Osteocyte (in vitro differentiated cells): ENCODE measurements at regions not wholly inside any gene's neighbourhood (a gene's known extent, or its start where the extent isn't known, plus 50 kb on each side); places are given as distances from the start of the nearest gene placed in this dataset.

Source experiments
- DNase-seq: peaks from one replicate; pipeline ENCODE4 v3.0.0; 2021; ENCODE audit warnings: mixed read lengths; ENCODE audit not compliant: unreplicated experiment; ENCODE audit errors: extremely low spot score
- H3K27ac Mint-ChIP-seq: one replicate; pipeline ENCODE4 v1.8.0; 2021; ENCODE audit warnings: mild to moderate bottlenecking, mixed read lengths; ENCODE audit not compliant: unreplicated experiment
- H3K27me3 Mint-ChIP-seq: one replicate; pipeline ENCODE4 v1.8.0; 2021; ENCODE audit warnings: mixed read lengths; ENCODE audit not compliant: unreplicated experiment
- H3K36me3 Mint-ChIP-seq: one replicate; pipeline ENCODE4 v1.8.0; 2021; ENCODE audit warnings: mixed read lengths; ENCODE audit not compliant: unreplicated experiment
- H3K4me1 Mint-ChIP-seq: one replicate; pipeline ENCODE4 v1.8.0; 2021; ENCODE audit warnings: mixed read lengths; ENCODE audit not compliant: unreplicated experiment
- H3K4me3 Mint-ChIP-seq: one replicate; pipeline ENCODE4 v1.8.0; 2021; ENCODE audit warnings: mild to moderate bottlenecking, moderate library complexity, mixed read lengths; ENCODE audit not compliant: unreplicated experiment
- H3K9me3 Mint-ChIP-seq: one replicate; pipeline ENCODE4 v1.8.0; 2021; ENCODE audit warnings: mixed read lengths; ENCODE audit not compliant: unreplicated experiment
- CTCF ChIP-seq: fragments of 200-600 bp; sonication (generic); IDR thresholded peaks from 2 replicates; pipeline ENCODE4 v1.5.0; 2021; ENCODE audit warnings: antibody characterized with exemption, mild to moderate bottlenecking, moderate library complexity

DNA sequence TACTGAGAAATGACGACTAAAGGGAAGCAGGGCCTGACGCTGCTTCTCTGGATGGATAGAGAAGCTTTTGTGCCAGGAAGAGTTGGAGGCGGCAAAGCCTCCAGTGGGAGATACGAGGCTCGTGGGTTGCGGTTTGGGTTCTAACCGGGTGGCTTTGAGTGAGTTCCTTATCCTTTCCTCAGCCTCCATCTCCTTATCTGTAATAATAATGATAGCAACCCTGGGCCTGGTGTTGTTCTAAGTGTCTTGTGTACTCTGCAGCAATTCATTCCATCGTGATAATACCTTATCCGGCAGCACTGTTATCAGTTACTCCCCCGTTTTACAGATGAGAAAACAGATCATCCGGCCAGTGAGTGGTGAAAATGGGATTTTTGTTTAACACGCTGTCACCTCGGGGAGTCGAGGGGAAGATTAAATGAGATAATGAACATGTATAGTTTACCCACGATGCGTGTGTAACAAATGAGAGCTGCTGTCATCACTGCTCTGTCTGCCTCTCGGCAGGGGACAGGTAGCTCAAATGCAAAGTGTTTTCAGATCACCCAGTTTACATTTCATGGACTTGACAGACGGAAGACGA lies 52.0 kb upstream of the LHX1 start:
- H3K4me1 Mint-ChIP-seq = no peaks in the 10 kb centered on the region
- H3K27me3 Mint-ChIP-seq = peaks cover 52% of the 10 kb centered on the region
- no peak for DNase-seq
- TF ChIP-seq CTCF = no peak
- no peak overlapping the region for H3K4me3 Mint-ChIP-seq
- no peak overlapping the region for H3K27ac Mint-ChIP-seq
- no peaks in the 10 kb centered on the region for H3K36me3 Mint-ChIP-seq
- H3K9me3 Mint-ChIP-seq = peaks cover 8% of the 10 kb centered on the region

DNA sequence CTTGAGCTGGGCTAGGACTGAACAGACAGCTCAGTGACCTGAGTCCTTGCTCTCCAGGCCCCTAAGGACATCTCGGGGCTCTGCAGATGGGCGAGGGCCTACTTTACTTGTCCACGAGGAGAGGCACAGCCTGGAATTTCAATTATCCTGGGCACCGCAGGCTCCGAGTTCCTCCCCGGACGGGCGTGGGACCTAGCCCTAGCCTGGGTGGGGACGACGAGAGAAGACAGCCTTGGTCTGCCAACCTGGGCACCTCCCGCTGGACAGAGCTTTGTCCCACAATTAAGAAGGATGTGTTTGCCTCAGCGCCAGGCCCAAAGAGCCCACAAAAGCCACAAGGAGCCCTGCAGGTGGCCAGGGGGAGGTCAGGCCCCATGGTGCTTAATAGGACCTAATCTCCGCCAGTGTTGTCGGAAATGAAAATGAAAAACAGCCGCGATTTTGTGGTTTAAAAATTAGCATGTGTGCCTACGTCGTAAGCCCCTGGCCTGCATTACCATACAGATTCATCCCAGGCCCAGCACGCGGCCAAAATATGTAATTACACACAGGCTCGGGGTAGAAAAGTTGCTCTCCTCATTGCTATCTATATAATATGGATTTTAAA lies 51.4 kb upstream of the LHX1 start:
- Mint-ChIP-seq H3K4me1 (no peaks in the 10 kb centered on the region), H3K9me3 (peaks cover 6% of the 10 kb centered on the region), H3K4me3 (no peak overlapping the region), H3K27ac (no peak overlapping the region), H3K27me3 (peaks cover 53% of the 10 kb centered on the region), H3K36me3 (no peaks in the 10 kb centered on the region)
- no peak for DNase-seq
- TF ChIP-seq CTCF = no peak
